Activated T-helper 1 cell treated with anti-CD3 and anti-CD28 coated beads, Interleukin-2, amount 50 U/mL, for 16 hours (primary cell): ENCODE measurements at regions not wholly inside any gene's neighbourhood (a gene's known extent, or its start where the extent isn't known, plus 50 kb on each side); places are given as distances from the start of the nearest gene placed in this dataset.
"Not testable (repeated sequence)": the region's sequence is repeated elsewhere in the genome, so short reads cannot be mapped to it uniquely, and the experiment has no call there.

Source experiments
- DNase-seq, 2 donors: peaks; one replicate each; pipeline ENCODE4 v3.0.0-alpha.2; 2020; ENCODE audit warnings: low read depth in 1 of 2, low spot score in 1 of 2

DNA sequence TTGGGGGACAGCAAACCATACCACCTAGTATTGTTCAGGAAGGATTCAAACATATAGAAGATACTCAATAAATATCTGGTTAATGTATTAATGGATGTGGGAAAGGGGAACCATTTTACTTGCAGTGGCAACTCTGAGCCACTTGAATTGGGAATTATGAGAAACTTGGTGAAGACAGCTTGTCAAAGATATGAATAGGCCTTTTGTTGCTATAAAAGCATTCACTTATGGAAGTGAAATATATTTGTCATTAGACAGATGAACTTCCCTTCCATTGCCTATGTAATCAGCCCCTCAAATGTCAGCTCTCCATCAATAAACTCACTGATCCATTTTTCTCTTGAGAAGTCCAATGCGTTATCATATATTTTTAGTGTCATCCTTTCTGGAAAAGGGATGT is 56.1 kb downstream of the GPR85 start:
- no peak for DNase-seq

DNA sequence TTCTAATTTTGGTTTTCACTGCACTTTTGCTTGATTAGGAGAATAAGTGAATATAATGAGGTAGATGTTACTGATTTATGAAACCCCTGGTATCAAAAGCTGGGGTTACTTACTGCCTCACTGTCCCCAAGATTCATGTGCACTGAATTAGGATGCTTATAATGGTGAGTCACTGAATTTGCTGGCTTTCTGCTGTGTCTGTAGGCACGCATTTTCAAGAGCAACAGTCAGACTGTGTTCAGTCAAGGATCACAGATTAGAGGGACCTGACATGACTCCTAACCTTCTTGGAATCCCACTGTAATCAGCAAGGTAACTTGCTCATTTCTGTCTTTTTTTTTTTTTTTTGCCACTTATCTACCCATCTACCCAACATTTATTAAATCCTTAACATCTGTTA is 59.7 kb downstream of the GPR85 start:
- DNase-seq: no peak

DNA sequence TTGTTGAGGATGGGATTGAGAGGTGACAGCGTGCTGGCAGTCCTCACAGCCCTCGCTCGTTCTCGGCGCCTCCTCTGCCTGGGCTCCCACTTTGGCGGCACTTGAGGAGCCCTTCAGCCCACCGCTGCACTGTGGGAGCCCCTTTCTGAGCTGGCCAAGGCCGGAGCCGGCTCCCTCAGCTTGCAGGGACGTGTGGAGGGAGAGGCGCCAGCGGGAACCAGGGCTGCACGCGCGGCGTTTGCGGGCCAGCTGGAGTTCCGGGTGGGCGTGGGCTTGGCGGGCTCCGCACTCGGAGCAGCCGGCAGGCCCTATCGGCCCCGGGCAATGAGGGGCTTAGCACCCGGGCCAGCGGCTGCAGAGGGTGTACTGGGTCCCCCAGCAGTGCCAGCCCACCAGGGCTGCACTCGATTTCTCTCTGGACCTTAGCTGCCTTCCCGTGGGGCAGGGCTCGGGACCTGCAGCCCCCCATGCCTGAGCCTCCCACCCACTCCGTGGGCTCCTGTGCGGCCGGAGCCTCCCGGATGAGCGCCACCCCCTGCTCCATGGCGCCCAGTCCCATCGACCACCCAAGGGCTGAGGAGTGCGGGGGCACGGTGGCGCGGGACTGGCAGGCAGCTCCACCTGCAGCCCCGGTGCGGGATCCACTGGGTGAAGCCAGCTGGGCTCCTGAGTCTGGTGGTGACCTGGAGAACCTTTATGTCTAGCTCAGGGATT is 69.3 kb downstream of the GPR85 start:
- DNase-seq: not testable (repeated sequence)

DNA sequence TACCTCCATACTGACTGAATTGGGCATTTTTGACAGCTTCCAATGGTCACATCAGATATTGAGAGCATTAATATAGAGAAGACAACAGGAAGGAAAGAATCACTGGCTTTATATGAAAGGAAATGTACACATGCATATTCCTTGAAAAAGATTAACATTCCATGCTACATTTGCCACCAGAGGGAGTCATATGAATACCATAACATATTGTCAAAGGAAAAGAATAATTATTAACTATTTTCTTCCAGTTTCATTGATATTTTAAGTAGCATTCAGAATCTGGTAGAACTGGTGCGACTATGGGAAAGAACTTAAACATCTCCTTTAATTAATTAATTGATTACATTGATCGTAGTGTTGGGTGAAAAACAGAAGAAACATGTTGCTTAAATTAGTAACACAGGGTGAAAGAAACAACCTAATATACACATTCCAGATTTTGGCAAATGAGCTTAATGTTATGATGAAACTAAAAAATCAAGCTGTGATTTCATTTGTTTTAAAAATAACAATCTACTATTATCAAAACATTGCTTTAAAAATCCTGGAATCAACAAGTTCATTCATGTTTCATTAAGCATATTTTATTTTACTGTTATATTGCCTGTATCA is 71.5 kb downstream of the GPR85 start:
- DNase-seq: no peak

DNA sequence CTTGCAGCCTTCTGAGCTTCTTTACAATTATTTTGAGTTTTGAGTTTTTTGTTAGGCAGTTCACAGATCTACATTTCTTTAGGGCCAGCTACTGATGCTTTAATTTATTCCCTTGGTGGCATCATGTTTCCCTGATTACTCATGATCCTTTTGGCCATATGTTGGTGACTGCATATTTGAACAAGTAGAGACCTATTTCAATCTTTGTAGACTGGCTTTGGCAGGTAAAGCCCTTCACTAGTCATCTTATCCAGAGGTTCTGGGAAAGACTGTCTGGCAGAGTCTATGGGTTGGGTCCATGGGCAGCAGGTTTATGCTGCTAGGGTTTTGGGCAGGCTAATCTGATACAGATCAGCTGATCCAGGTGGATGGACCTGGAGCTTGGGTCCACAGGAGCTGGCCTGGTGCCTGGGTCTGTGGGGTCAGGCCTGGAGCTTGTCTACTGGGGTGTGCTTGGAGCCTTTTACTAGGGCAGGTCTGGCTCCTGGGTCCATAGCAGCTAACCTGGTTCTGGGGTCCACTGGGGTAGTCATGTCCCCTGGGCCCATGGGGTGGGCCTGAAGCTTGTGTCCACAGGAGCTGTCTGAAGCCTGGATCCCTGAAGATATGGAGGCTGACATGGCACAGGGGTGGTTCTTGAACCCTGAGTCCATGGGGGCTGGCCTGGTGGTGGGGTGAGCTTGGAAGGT is 72.7 kb downstream of the GPR85 start:
- DNase-seq: no peak

DNA sequence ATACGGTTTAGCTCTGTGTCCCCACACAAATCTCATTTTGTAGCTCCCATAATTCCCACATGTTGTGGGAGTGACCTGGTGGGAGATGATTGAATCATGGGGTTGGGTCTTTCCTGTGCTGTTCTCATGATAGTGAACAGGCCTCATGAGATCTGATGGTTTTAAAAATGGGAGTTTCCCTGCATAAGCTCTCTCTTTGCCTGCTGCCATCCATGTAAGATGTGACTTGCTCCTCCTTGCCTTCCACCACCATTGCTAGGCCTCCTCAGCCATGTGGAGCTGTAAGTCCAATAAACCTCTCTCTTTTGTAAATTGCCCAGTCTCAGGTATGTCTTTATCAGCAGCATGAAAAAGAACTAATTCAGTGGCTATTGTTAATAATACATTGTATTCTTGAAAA is 73.8 kb downstream of the GPR85 start:
- DNase-seq: not testable (repeated sequence)

- no peak for DNase-seq
Measured at GRCh38 chr7:113010377-113010776, 76.2 kb downstream of the GPR85 start.

- no peak for DNase-seq
Measured at GRCh38 chr7:113008755-113009154, 77.9 kb downstream of the GPR85 start.

DNA sequence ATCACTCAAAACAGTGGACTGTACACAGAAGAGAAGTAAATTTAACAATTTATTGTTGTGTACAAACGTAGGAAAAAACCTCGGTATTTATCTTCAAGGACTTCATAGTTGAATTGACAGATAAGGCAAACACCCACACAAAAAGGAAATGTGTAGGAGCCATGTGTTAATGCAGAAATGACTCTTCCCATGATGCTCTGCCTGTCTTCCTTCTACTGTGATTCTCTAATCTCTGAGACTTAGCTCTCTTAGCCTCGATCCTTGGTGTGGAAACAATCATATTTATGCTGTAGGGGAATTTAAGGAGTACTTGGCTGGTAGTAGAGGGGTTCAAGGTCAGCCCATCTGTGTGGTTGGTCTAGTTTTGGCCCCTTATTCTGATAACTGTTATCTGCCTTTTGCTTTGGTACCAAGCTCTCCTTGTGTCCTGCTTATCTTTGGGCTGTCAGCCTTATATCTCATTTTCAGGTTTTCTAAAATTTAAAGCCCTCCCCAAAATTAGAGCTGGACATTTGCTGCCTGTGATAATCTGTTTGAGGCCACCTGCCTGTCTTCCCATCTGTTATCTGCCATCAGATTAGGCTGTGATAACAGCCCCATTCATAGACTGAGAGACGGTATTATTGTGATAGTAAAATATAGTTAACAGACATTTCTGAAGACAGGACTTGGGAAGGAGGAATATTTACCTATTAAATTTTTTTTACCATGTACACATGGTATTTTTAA is 81.7 kb downstream of the GPR85 start:
- DNase-seq: no peak

DNA sequence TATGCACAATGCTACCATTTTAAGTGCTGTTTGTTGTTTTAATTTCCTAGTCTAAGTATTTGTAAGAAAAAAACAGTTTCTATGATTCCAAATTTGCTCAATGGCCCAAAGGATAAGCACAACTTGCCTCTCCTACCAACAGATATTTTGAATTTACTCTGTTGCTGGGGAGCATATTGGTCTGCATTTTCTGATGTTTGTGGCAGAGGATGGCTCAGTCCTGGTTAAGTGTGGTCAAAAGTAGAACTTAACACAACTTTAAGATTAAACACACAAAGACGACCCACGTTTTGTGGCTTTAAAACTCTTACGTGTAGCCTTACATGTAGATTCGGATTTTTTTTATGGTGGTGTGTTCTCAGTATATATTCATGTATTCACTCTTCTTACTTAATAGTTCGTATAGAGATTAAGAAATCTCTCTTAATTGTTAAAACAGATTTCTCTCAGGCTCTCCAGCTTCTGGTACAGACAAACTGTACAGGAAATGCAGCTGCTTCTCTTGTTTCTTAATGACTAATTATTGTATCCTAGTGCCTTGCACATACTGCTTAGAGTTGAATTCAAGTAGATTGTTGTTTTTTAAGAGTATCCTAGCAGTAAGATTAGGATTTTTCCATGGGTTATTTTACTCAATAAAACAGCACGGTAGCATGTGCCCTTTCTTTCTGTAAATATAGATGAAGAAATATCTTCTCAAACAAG is 86.2 kb downstream of the GPR85 start:
- DNase-seq: no peak

GRCh38 chr7:112997831-112998230 is 88.8 kb downstream of the GPR85 start:
- no peak for DNase-seq

DNA sequence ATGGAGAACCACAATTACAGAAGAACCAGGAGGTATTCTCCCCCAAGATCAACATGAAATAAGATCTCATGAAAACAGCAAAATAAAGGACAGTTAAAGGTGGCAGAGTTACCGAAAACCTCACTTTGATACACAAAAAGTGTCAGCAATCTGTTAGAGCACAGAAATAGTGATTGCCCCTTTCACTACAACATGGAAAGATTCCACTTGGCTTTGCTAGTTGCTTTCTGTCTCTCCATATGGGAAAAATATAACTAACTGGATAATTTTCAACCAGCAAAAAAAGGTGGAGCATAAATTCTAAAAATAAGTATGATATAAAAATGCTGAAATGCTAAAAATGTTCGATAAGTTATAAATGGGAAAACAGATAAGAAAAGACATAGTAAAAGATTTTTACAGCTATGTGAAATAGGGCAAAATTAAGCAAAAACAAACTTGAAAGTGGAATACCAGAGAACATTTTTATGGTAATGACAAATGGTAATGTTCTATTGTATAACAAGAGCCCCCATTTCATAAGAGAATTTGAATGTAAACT is 90.2 kb downstream of the GPR85 start:
- no peak for DNase-seq

DNA sequence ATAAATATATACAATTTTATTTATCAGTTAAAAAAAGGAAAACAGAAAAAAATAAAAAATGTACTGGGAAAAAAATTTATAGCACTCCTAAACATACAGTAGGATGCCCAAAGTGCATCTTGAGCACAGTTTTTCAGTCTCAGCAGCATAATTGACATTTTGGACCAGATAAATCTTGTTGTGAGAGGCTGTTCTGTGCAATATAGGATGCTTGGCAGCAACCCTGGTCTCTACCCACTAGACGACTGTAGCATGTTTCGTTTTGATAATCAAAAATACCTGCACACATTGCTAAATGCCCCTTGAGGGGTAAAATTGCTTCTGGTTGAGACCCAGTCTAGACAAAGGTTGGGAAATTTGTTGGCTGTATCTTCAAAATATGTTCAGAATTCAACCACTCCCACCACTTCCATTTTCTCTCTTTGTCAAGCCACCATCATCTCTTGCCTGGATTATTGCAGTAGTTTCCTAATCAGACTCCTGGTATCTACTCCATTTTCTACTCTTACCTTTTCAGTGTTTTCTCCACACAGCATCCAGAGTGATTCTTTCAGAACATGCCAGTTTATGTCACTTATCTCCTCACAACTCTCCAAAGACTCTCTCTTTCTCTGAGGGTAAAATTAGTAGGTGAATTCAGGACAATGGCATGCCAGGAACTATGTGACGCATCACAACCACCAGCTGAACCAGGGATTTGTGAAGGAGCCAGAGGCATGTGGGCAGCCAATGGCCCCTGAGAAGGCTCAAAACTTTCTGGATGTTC is 91.4 kb downstream of the GPR85 start:
- DNase-seq: no peak

DNA sequence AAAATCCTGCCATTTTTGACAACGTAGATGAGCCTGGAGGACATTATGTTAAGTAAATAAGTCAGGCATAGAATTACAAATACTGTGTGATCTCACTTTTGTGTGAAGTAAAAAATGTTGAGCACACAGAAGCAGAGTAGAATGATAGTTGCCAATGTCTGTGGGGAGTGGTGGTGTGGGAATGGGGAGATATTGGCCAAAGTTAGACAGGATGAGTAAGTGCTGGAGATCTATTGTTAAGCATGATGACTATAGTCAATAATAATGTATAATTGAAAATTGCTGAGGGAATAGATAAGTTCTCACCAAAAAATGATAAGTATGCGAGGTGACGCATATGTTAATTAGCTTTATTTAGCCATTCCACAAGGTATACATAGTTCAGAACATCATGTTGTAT is 92.0 kb downstream of the GPR85 start:
- no peak for DNase-seq

GRCh38 chr7:112990624-112991023 is 96.0 kb downstream of the GPR85 start:
- DNase-seq: no peak

GRCh38 chr7:112989531-112989930 is 97.1 kb downstream of the GPR85 start:
- no peak for DNase-seq

- no peak for DNase-seq
Measured at GRCh38 chr7:112987171-112987570, 99.5 kb downstream of the GPR85 start.

DNA sequence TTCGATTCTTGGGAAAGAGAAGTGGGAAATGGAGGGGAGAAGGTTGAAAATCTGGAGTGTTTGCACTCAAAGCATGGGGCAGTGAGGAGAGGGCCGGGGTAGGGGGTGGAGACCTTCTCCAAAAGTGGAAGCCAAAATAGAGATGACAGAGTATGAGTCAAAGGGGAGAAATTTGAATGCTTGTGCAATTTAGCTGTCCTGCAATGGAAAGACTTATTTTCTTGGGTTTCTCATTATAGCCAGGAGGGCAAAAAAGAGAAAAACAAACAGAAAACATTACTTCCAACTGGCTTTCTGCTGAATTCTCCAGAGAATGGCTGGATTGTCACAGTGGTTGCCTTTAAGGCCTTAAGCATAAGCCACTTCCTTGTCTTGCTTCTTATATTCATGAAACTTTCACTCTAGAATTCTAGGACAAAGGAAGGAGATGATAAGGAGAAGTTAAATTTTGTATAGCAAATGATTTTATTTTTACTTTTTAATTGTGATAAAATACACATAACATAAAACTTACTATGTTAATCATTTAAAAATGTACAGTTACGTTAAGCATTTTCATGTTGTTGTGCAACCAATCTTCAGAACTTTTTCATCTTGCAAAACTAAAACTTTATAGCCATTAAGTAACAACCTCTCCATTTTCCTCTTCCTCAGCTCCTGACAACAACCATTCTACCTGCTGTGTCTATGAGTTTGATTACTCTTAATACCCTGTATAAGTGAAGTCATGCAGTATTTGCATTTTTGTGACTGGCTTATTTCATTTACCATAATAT is 100.2 kb downstream of the GPR85 start:
- DNase-seq: no peak

- DNase-seq: no peak
Measured at GRCh38 chr7:112985377-112985987, 101.1 kb downstream of the GPR85 start.
